H1 (cell line): ENCODE measurements at regions not wholly inside any gene's neighbourhood (a gene's known extent, or its start where the extent isn't known, plus 50 kb on each side); places are given as distances from the start of the nearest gene placed in this dataset.

ENCODE experiments used
- CTCF ChIA-PET: fragments of 300-600 bp; sonication (Branson Sonifier 250); formaldehyde crosslinking; loops from one replicate; lab custom pipeline; 2021; ENCODE audit not compliant: partially characterized antibody; lab: Charles Lee
- POLR2A ChIA-PET: fragments of 300-600 bp; sonication (Branson Sonifier 250); formaldehyde crosslinking; loops from one replicate; lab custom pipeline; 2021; ENCODE audit warnings: inconsistent platforms; ENCODE audit not compliant: partially characterized antibody; lab: Charles Lee
- DNase-seq, 2 experiments: peaks; one replicate each; pipeline versions ENCODE4 v3.0.0 to v3.0.0-alpha.2; 2010 to 2022; ENCODE audit warnings: low spot score in 2 of 2, low read depth in 1 of 2, mixed read lengths in 1 of 2
- FAIRE-seq: peaks from 2 replicates; lab custom pipeline; 2011; peaks lifted over from hg19 to GRCh38; lab: Jason Lieb, UNC
- H2AFZ ChIP-seq: 2 replicates; pipeline ENCODE4 v1.8.1; 2012; ENCODE audit warnings: low read length, inconsistent platforms
- H2AK5ac ChIP-seq: 2 replicates; pipeline ENCODE4 v1.6.1; 2013; ENCODE audit warnings: low read depth, low read length
- H2BK120ac ChIP-seq: replicated peaks from 2 replicates; pipeline ENCODE3; 2013; ENCODE audit warnings: low read depth, low read length, inconsistent platforms
- H2BK12ac ChIP-seq: 2 replicates; pipeline ENCODE4 v1.6.1; 2013; ENCODE audit warnings: low read depth, low read length
- H2BK15ac ChIP-seq: 2 replicates; pipeline ENCODE4 v1.6.1; 2013; ENCODE audit warnings: low read length
- H2BK20ac ChIP-seq: 2 replicates; pipeline ENCODE4 v1.6.1; 2013; ENCODE audit warnings: low read length
- H2BK5ac ChIP-seq: 2 replicates; pipeline ENCODE4 v1.6.1; 2013; ENCODE audit warnings: low read depth, low read length
- H3K14ac ChIP-seq: 2 replicates; pipeline ENCODE4 v1.6.1; 2013; ENCODE audit warnings: inconsistent platforms; ENCODE audit not compliant: insufficient read length
- H3K18ac ChIP-seq: 2 replicates; pipeline ENCODE4 v1.6.1; 2013; ENCODE audit warnings: low read length; ENCODE audit errors: extremely low read depth
- H3K23ac ChIP-seq: 2 replicates; pipeline ENCODE4 v1.6.1; 2013; ENCODE audit warnings: inconsistent platforms; ENCODE audit not compliant: insufficient read length
- H3K23me2 ChIP-seq: 2 replicates; pipeline ENCODE4 v1.6.1; 2013; ENCODE audit warnings: low read depth, low read length
- H3K27ac ChIP-seq: 2 replicates; pipeline ENCODE4 v1.6.1; 2011; ENCODE audit warnings: low read depth, low read length, inconsistent platforms
- H3K27me3 ChIP-seq, 4 experiments: replicated peaks in 1 of 4; 1 replicate in 1 of 4; 2 replicates in 3 of 4; pipeline versions ENCODE4 v1.6.1 to v1.8.1; 2011 to 2013; ENCODE audit warnings: low read length in 3 of 4, mild to moderate bottlenecking in 3 of 4, inconsistent platforms in 2 of 4, mixed read lengths in 2 of 4, moderate library complexity in 1 of 4; ENCODE audit not compliant: control insufficient read depth in 3 of 4, insufficient read depth in 3 of 4; ENCODE audit errors: extremely low read depth in 1 of 4
- H3K36me3 ChIP-seq, 4 experiments: 2 replicates each; pipeline versions ENCODE4 v1.6.1 to v1.8.1; 2011 to 2013; ENCODE audit warnings: mild to moderate bottlenecking in 4 of 4, low read length in 3 of 4, moderate library complexity in 2 of 4, control low read depth in 1 of 4, inconsistent platforms in 1 of 4; ENCODE audit not compliant: insufficient read depth in 4 of 4, control insufficient read depth in 2 of 4
- H3K4ac ChIP-seq: replicated peaks from 2 replicates; pipeline ENCODE3; 2013; ENCODE audit warnings: low read length, low read depth, mixed read lengths, inconsistent platforms; ENCODE audit not compliant: insufficient read length
- H3K4me1 ChIP-seq, 4 experiments: replicated peaks in 1 of 4; 1 replicate in 1 of 4; 2 replicates in 3 of 4; pipeline versions ENCODE4 v1.6.1 to v1.8.1; 2011 to 2013; ENCODE audit warnings: low read length in 3 of 4, inconsistent platforms in 2 of 4, mixed read lengths in 1 of 4; ENCODE audit not compliant: insufficient read depth in 4 of 4, control insufficient read depth in 3 of 4
- H3K4me2 ChIP-seq, 2 experiments: 2 replicates each; pipeline versions ENCODE4 v1.6.1 to v1.8.1; 2011 to 2013; ENCODE audit warnings: low read depth in 2 of 2, low read length in 2 of 2, control low read depth in 1 of 2, inconsistent platforms in 1 of 2, mild to moderate bottlenecking in 1 of 2; ENCODE audit not compliant: insufficient read depth in 1 of 2
- H3K4me3 ChIP-seq, 4 experiments: fragments of 200-600, 300-600 bp in 1 of 4; sonication (generic), shearing (Covaris generic), sonication (Bioruptor Twin) in 1 of 4; 2 replicates each; pipeline versions ENCODE4 v1.5.1 to v1.8.1; 2011 to 2016; ENCODE audit warnings: low read length in 4 of 4, low read depth in 3 of 4, control low read depth in 2 of 4, inconsistent platforms in 2 of 4, mild to moderate bottlenecking in 2 of 4, mixed read lengths in 1 of 4, moderate library complexity in 1 of 4; ENCODE audit not compliant: insufficient read depth in 2 of 4; ENCODE audit errors: extremely low read depth in 1 of 4
- H3K56ac ChIP-seq: replicated peaks from 2 replicates; pipeline ENCODE3; 2013; ENCODE audit warnings: low read depth, mild to moderate bottlenecking, mixed read lengths, low read length, inconsistent platforms; ENCODE audit not compliant: insufficient read length
- H3K79me1 ChIP-seq: 2 replicates; pipeline ENCODE4 v1.6.1; 2013; ENCODE audit warnings: low read depth, low read length, control low read depth
- H3K79me2 ChIP-seq, 2 experiments: 2 replicates each; pipeline versions ENCODE4 v1.6.1 to v1.8.1; 2012 to 2013; ENCODE audit warnings: low read length in 2 of 2, mild to moderate bottlenecking in 2 of 2, inconsistent platforms in 1 of 2; ENCODE audit not compliant: insufficient read depth in 2 of 2, control insufficient read depth in 1 of 2
- H3K9ac ChIP-seq, 4 experiments: replicated peaks in 1 of 4; 1 replicate in 1 of 4; 2 replicates in 3 of 4; pipeline versions ENCODE4 v1.6.1 to v1.8.1; 2011 to 2013; ENCODE audit warnings: low read depth in 3 of 4, low read length in 3 of 4, control low read depth in 2 of 4, mild to moderate bottlenecking in 2 of 4, moderate library complexity in 2 of 4, inconsistent platforms in 1 of 4; ENCODE audit errors: extremely low read depth in 1 of 4
- H3K9me3 ChIP-seq, 2 experiments: 2 replicates each; pipeline versions ENCODE4 v1.6.1 to v1.8.1; 2012 to 2013; ENCODE audit warnings: mild to moderate bottlenecking in 2 of 2, moderate library complexity in 2 of 2, control low read depth in 1 of 2, inconsistent platforms in 1 of 2, low read depth in 1 of 2, low read length in 1 of 2, mixed read lengths in 1 of 2; ENCODE audit not compliant: insufficient read depth in 2 of 2
- H4K20me1 ChIP-seq, 2 experiments: replicated peaks in 1 of 2; 2 replicates each; pipeline versions ENCODE3 to v1.8.1; 2011 to 2013; ENCODE audit warnings: inconsistent platforms in 2 of 2, low read length in 2 of 2, mild to moderate bottlenecking in 1 of 2; ENCODE audit not compliant: insufficient read depth in 2 of 2, control insufficient read depth in 1 of 2
- H4K5ac ChIP-seq: 2 replicates; pipeline ENCODE4 v1.6.1; 2013; ENCODE audit warnings: low read length, low read depth, mixed read lengths, inconsistent platforms; ENCODE audit not compliant: insufficient read length
- H4K8ac ChIP-seq: 2 replicates; pipeline ENCODE4 v1.8.0; 2013; ENCODE audit warnings: mild to moderate bottlenecking, moderate library complexity, low read length, inconsistent platforms; ENCODE audit not compliant: insufficient read depth; ENCODE audit errors: extremely low read depth
- H4K91ac ChIP-seq: replicated peaks from 2 replicates; pipeline ENCODE3; 2013; ENCODE audit warnings: low read length, mixed read lengths, inconsistent platforms; ENCODE audit not compliant: insufficient read length
- GABPA ChIP-seq: IDR thresholded peaks from 2 replicates; pipeline ENCODE4 v1.6.1; 2011; ENCODE audit warnings: mild to moderate bottlenecking, low read length, moderate library complexity, borderline replicate concordance; ENCODE audit not compliant: insufficient read depth
- NRF1 ChIP-seq: IDR thresholded peaks from 2 replicates; pipeline ENCODE4 v1.6.1; 2011; ENCODE audit warnings: mild to moderate bottlenecking, low read depth, low read length, improper control_type of control experiment
- WGBS, 2 experiments: shearing (Covaris generic) in 1 of 2; methylation state at CpG; one replicate each; pipeline versions ENCODE4 v1.1.6 to v1.1.7; 2013 to 2015; ENCODE audit warnings: low lambda C conversion rate in 2 of 2, mixed read lengths in 2 of 2, inconsistent platforms in 1 of 2, low coverage in 1 of 2, missing lambda C conversion rate in 1 of 2; ENCODE audit not compliant: insufficient replicate concordance in 2 of 2, insufficient coverage in 1 of 2, insufficient read length in 1 of 2; ENCODE audit errors: extremely low coverage in 1 of 2, missing lambda C conversion rate in 1 of 2; 5-methylcytosine and 5-hydroxymethylcytosine counted together
- TF ChIP-seq, protein P1 (sequence below): IDR thresholded peaks from 2 replicates; pipeline ENCODE4 v1.6.1; 2012; ENCODE audit warnings: inconsistent platforms

DNA sequence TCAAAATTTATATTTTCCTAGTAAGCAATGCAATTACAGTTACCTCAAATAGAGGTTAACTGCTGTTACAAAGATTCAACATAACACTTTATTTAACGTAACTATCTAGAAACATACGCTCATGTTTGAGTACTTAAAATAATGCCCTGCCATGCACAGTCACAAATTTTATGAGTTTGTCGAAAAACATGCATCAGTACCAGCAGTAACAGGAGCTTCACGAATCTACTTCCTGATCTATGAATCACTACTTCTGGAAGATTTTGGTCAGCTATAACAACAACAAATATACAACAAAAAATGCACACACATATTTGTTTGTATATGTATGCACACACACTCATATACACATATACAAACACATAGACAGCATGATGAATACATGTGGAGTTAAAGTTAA is 881.8 kb downstream of the FSCB start:
- no peak for FAIRE-seq
- H2BK20ac ChIP-seq: no peak overlapping the region
- H3K23me2 ChIP-seq: no peaks in the 10 kb centered on the region
- no peak overlapping the region for H3K18ac ChIP-seq
- no peaks in the 10 kb centered on the region for H3K4me1 ChIP-seq
- H3K27ac ChIP-seq: no peak overlapping the region
- no peaks in the 10 kb centered on the region for H3K79me1 ChIP-seq
- no peak overlapping the region for H3K14ac ChIP-seq
- no peaks in the 10 kb centered on the region for H3K79me2 ChIP-seq
- H3K36me3 ChIP-seq: no peaks in the 10 kb centered on the region
- H4K20me1 ChIP-seq: no peaks in the 10 kb centered on the region
- H3K23ac ChIP-seq: no peak overlapping the region
- CTCF ChIA-PET: interaction anchor here (1.1 kb wide), 1 partner anchor 44 kb away, joined by 3 read pairs; no protein-coding TSS in a partner anchor
- no peak overlapping the region for H3K56ac ChIP-seq
- no peak overlapping the region for H3K4ac ChIP-seq
- no peak for TF ChIP-seq GABPA
- TF ChIP-seq, protein P1, sequence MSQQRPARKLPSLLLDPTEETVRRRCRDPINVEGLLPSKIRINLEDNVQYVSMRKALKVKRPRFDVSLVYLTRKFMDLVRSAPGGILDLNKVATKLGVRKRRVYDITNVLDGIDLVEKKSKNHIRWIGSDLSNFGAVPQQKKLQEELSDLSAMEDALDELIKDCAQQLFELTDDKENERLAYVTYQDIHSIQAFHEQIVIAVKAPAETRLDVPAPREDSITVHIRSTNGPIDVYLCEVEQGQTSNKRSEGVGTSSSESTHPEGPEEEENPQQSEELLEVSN: no peak
- no peak for TF ChIP-seq NRF1
- no peak overlapping the region for H2BK15ac ChIP-seq
- no peaks in the 10 kb centered on the region for H3K27me3 ChIP-seq
- H3K4me3 ChIP-seq: no peak overlapping the region
- H2AFZ ChIP-seq: no peak overlapping the region
- H3K9ac ChIP-seq: no peak overlapping the region
- H3K4me2 ChIP-seq: no peak overlapping the region
- H4K5ac ChIP-seq: no peak overlapping the region
- H3K9me3 ChIP-seq: no peaks in the 10 kb centered on the region
- WGBS, 2 experiments: 85% methylated on average over 4 of the region's 4 CpGs; no CpG with 5 or more reads in 1 of the 2 experiments
- POLR2A ChIA-PET: no interaction called here
- no peak overlapping the region for H2AK5ac ChIP-seq
- no peak overlapping the region for H2BK12ac ChIP-seq
- H4K91ac ChIP-seq: no peak overlapping the region
- H2BK5ac ChIP-seq: no peak overlapping the region
- DNase-seq: no peak
- H2BK120ac ChIP-seq: no peak overlapping the region
- H4K8ac ChIP-seq: no peak overlapping the region
